Fibroblast of the conjunctiva (primary cell): ENCODE measurements at regions not wholly inside any gene's neighbourhood (a gene's known extent, or its start where the extent isn't known, plus 50 kb on each side); places are given as distances from the start of the nearest gene placed in this dataset.
"Not testable (repeated sequence)": the region's sequence is repeated elsewhere in the genome, so short reads cannot be mapped to it uniquely, and the experiment has no call there.

Experiments used
- DNase-seq: peaks from one replicate; pipeline ENCODE4 v3.0.0-alpha.2; 2010; ENCODE audit warnings: low read depth

GRCh38 chr3:816605-817004, 276.2 kb upstream of the CNTN6 start:
- DNase-seq: no peak

- no peak for DNase-seq
These were observed 258.1 kb upstream of the CNTN6 start for GRCh38 chr3:834679-835078.

- DNase-seq: no peak
These were observed 257.7 kb upstream of the CNTN6 start for GRCh38 chr3:835096-835495.

GRCh38 chr3:839981-840380, 252.8 kb upstream of the CNTN6 start:
- no peak for DNase-seq

- no peak for DNase-seq
These were observed 241.6 kb upstream of the CNTN6 start for GRCh38 chr3:851098-851790.

GRCh38 chr3:852033-852432, 240.8 kb upstream of the CNTN6 start:
- DNase-seq: no peak

- no peak for DNase-seq
These were observed 239.3 kb upstream of the CNTN6 start for GRCh38 chr3:853489-853888.

- DNase-seq: no peak
These were observed 233.7 kb upstream of the CNTN6 start for GRCh38 chr3:859135-859534.

- no peak for DNase-seq
These were observed 231.1 kb upstream of the CNTN6 start for GRCh38 chr3:861721-862120.

- no peak for DNase-seq
These were observed 223.6 kb upstream of the CNTN6 start for GRCh38 chr3:869269-869668.

- DNase-seq: no peak
These were observed 223.1 kb upstream of the CNTN6 start for GRCh38 chr3:869734-870133.

- no peak for DNase-seq
These were observed 221.2 kb upstream of the CNTN6 start for GRCh38 chr3:871651-872050.

- DNase-seq: no peak
These were observed 215.8 kb upstream of the CNTN6 start for GRCh38 chr3:877001-877400.

GRCh38 chr3:878746-879145, 214.1 kb upstream of the CNTN6 start:
- no peak for DNase-seq

- no peak for DNase-seq
These were observed 212.5 kb upstream of the CNTN6 start for GRCh38 chr3:880371-880770.

GRCh38 chr3:882533-882932, 210.3 kb upstream of the CNTN6 start:
- DNase-seq: no peak

- no peak for DNase-seq
These were observed 190.7 kb upstream of the CNTN6 start for GRCh38 chr3:901953-902778.

GRCh38 chr3:905217-905616, 187.6 kb upstream of the CNTN6 start:
- DNase-seq: no peak

- no peak for DNase-seq
These were observed 186.1 kb upstream of the CNTN6 start for GRCh38 chr3:906739-907138.

- DNase-seq: no peak
These were observed 184.0 kb upstream of the CNTN6 start for GRCh38 chr3:908839-909238.

- DNase-seq: not testable (repeated sequence)
These were observed 180.1 kb upstream of the CNTN6 start for GRCh38 chr3:912717-913116.

GRCh38 chr3:923161-923910, 169.5 kb upstream of the CNTN6 start:
- DNase-seq: no peak

GRCh38 chr3:930866-931265, 162.0 kb upstream of the CNTN6 start:
- no peak for DNase-seq
